ENCODE measurements at regions not wholly inside any gene's neighbourhood (a gene's known extent, or its start where the extent isn't known, plus 50 kb on each side); places are given as distances from the start of the nearest gene placed in this dataset.

- no peak for TF ChIP-seq ZNF660 (tag by site-specific recombination; IDR thresholded peaks at IDR 0.05)
Observed at GRCh38 chr4:187312299-187312698, 588.6 kb upstream of the FAT1 start (continued).

- ChIA-PET CTCF (no interaction called here), POLR2A (no interaction called here)
- Histone ChIP-seq H3K4me3 (ENCODE audit: low read depth, low read length) (no peak overlapping the region), H3K9me3 (ENCODE audit: control insufficient read depth, insufficient read depth, low read depth, low read length) (no peaks in the 10 kb centered on the region), H3K27ac (ENCODE audit: extremely low read depth, low read depth, low read length) (no peak overlapping the region), H3K4me1 (ENCODE audit: control insufficient read depth, insufficient read depth, low read length) (no peaks in the 10 kb centered on the region), H3K36me3 (ENCODE audit: control insufficient read depth in 2 of 2, insufficient read depth in 1 of 2, low read length in 2 of 2) (no peaks in the 10 kb centered on the region)
- TF ChIP-seq ZNF138 (tag by site-specific recombination; IDR thresholded peaks at IDR 0.05; ENCODE audit: borderline replicate concordance) (no peak), SALL2 (tag by site-specific recombination; IDR thresholded peaks at IDR 0.05; ENCODE audit: borderline replicate concordance) (no peak), ZNF350 (tag by site-specific recombination; IDR thresholded peaks at IDR 0.05) (no peak), ZNF449 (tag by site-specific recombination; IDR thresholded peaks at IDR 0.05) (no peak), ZFHX2 (tag by site-specific recombination; conservative IDR thresholded peaks at IDR 0.05) (no peak), ZFP69B (tag by site-specific recombination; IDR thresholded peaks at IDR 0.05) (no peak), HOXD13 (CRISPR knock-in tag; IDR thresholded peaks at IDR 0.05; ENCODE audit: borderline replicate concordance) (no peak), ZNF292 (tag by site-specific recombination; IDR thresholded peaks at IDR 0.05; ENCODE audit: borderline replicate concordance, low read depth) (no peak), ZSCAN16 (tag by site-specific recombination; IDR thresholded peaks at IDR 0.05) (no peak), ZNF155 (tag by site-specific recombination; IDR thresholded peaks at IDR 0.05) (no peak), ZNF341 (tag by site-specific recombination; IDR thresholded peaks at IDR 0.05; ENCODE audit: low read depth) (no peak)
Observed at GRCh38 chr4:187317799-187318198, 594.1 kb upstream of the FAT1 start.

- Histone ChIP-seq H3K4me1 (ENCODE audit: control insufficient read depth, insufficient read depth, low read length) (no peaks in the 10 kb centered on the region), H3K9me3 (ENCODE audit: control insufficient read depth, insufficient read depth, low read depth, low read length) (no peaks in the 10 kb centered on the region), H3K4me3 (ENCODE audit: low read depth, low read length) (no peak overlapping the region), H3K27ac (ENCODE audit: extremely low read depth, low read depth, low read length) (no peak overlapping the region), H3K36me3 (ENCODE audit: control insufficient read depth in 2 of 2, insufficient read depth in 1 of 2, low read length in 2 of 2) (no peaks in the 10 kb centered on the region)
- ChIA-PET CTCF (no interaction called here), POLR2A (no interaction called here)
- TF ChIP-seq ZNF248 (tag by site-specific recombination; IDR thresholded peaks at IDR 0.05), result no peak
- TF ChIP-seq ZNF146 (tag by site-specific recombination; IDR thresholded peaks at IDR 0.05), result no peak
- no peak for TF ChIP-seq ZNF530 (tag by site-specific recombination; IDR thresholded peaks at IDR 0.05; ENCODE audit: low read depth)
- TF ChIP-seq ZNF138 (tag by site-specific recombination; IDR thresholded peaks at IDR 0.05; ENCODE audit: borderline replicate concordance), result no peak
- TF ChIP-seq RBAK (tag by site-specific recombination; IDR thresholded peaks at IDR 0.05), result no peak
- no peak for TF ChIP-seq ZNF324 (tag by site-specific recombination; IDR thresholded peaks at IDR 0.05)
- no peak for TF ChIP-seq ZNF621 (tag by site-specific recombination; IDR thresholded peaks at IDR 0.05)
Observed at GRCh38 chr4:187321711-187322110, 598.1 kb upstream of the FAT1 start.

- H3K4me3 ChIP-seq (ENCODE audit: low read depth, low read length), result no peak overlapping the region
- H3K4me1 ChIP-seq (ENCODE audit: control insufficient read depth, insufficient read depth, low read length), result no peaks in the 10 kb centered on the region
- no peak overlapping the region for H3K27ac ChIP-seq (ENCODE audit: extremely low read depth, low read depth, low read length)
- no peaks in the 10 kb centered on the region for H3K9me3 ChIP-seq (ENCODE audit: control insufficient read depth, insufficient read depth, low read depth, low read length)
- CTCF ChIA-PET, result no interaction called here
- H3K36me3 ChIP-seq (ENCODE audit: control insufficient read depth in 2 of 2, insufficient read depth in 1 of 2, low read length in 2 of 2), result no peaks in the 10 kb centered on the region
- POLR2A ChIA-PET, result no interaction called here
- TF ChIP-seq ZNF645 (tag by site-specific recombination; IDR thresholded peaks at IDR 0.05) (no peak), GLIS1 (tag by site-specific recombination; IDR thresholded peaks at IDR 0.05) (no peak), ZNF26 (tag by site-specific recombination; IDR thresholded peaks at IDR 0.05) (no peak), ZNF704 (tag by site-specific recombination; IDR thresholded peaks at IDR 0.05) (no peak), SP3 (tag by site-specific recombination; IDR thresholded peaks at IDR 0.05) (no peak), ZNF544 (tag by site-specific recombination; IDR thresholded peaks at IDR 0.05) (no peak), ZNF398 (tag by site-specific recombination; IDR thresholded peaks at IDR 0.05) (no peak)
Observed at GRCh38 chr4:187332141-187332540, 608.5 kb upstream of the FAT1 start.

Measured in HEK293 (cell line).